SK-N-MC (cell line): ENCODE measurements at regions not wholly inside any gene's neighbourhood (a gene's known extent, or its start where the extent isn't known, plus 50 kb on each side); places are given as distances from the start of the nearest gene placed in this dataset.

Experiments used
- DNase-seq: peaks from one replicate; pipeline ENCODE4 v3.0.0-alpha.2; 2011; ENCODE audit warnings: low read depth, low spot score
- H3K27ac ChIP-seq: fragments of 200-600 bp; sonication (generic); 2 replicates; pipeline ENCODE4 v1.5.1; 2016; ENCODE audit warnings: mixed run types
- H3K36me3 ChIP-seq: fragments of 200-600 bp; sonication (generic); 2 replicates; pipeline ENCODE4 v1.6.1; 2017; ENCODE audit warnings: antibody characterized with exemption, low read length, mixed read lengths; ENCODE audit not compliant: insufficient read depth
- H3K4me3 ChIP-seq: fragments of 200-600 bp; sonication (generic); 2 replicates; pipeline ENCODE4 v1.5.1; 2016
- H3K9ac ChIP-seq: fragments of 200-600 bp; sonication (generic); 2 replicates; pipeline ENCODE4 v1.8.0; 2017; ENCODE audit warnings: mixed run types, mixed read lengths; ENCODE audit not compliant: insufficient read length
- H3K9me3 ChIP-seq: fragments of 200-600 bp; sonication (generic); 2 replicates; pipeline ENCODE4 v1.6.1; 2017; ENCODE audit warnings: low read depth, mild to moderate bottlenecking, antibody characterized with exemption, low read length, moderate library complexity, mixed read lengths
- EZH2 ChIP-seq: fragments of 200-600 bp; sonication (generic); IDR thresholded peaks from one replicate; pipeline ENCODE4 v1.6.1; 2017; ENCODE audit warnings: antibody characterized with exemption
- FOXP2 ChIP-seq: optimal IDR thresholded peaks from 2 replicates; pipeline ENCODE3; 2011; ENCODE audit warnings: mild to moderate bottlenecking, moderate library complexity; ENCODE audit not compliant: insufficient read depth; ENCODE audit errors: extremely low read length, control extremely low read depth
- POLR2AphosphoS5 ChIP-seq: IDR thresholded peaks from 2 replicates; pipeline ENCODE4 v1.6.1; 2012; ENCODE audit warnings: mild to moderate bottlenecking, low read depth, low read length, borderline replicate concordance

DNA sequence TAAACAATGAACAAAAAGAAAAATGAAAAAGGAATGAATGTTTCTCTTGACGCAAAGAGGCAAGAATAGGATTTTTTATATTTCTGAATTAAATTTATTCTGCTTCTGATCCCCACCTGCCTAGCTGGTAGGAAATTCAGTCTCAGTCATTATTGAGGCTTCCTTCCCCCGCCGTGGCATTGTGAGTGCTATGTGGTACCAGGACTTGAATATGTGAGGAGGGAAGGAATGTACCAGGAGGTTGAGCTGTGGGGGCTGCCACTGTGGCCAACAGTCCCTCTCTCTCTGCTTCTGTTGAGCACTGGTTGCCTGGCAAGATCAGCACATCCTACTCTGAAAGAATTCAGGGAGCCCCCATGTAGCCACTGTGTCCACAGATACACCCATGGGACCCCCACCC lies 368.1 kb upstream of the JARID2 start:
- Histone ChIP-seq H3K27ac (peak overlapping the region; percentile 99), H3K9me3 (no peaks in the 10 kb centered on the region), H3K4me3 (peak overlapping the region; percentile 76), H3K9ac (peak overlapping the region; percentile 68), H3K36me3 (no peaks in the 10 kb centered on the region)
- TF ChIP-seq EZH2 (no peak), FOXP2 (no peak), POLR2AphosphoS5 (no peak)
- no peak for DNase-seq

DNA sequence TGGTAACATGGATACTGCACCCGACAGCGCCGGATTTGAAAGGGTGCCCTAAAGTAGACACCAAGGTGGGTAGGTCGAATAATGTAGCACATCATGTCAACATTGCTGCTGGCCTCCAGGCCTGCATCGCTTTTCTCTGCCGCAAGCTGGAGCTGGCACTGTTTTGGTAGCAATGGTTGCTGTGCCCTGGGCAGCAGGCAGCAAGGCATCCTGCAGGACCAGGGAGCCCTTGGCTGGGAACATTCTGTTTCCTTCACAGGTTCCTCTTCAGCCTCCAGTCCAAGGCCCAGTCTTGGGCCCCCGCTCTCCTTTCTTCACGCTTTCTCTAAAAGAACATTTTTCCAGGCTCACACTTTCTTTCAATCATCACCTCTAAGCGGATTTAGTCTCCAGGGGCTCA lies 365.8 kb upstream of the JARID2 start:
- no peak for DNase-seq
- no peak overlapping the region for H3K4me3 ChIP-seq
- no peaks in the 10 kb centered on the region for H3K36me3 ChIP-seq
- no peak overlapping the region for H3K9ac ChIP-seq
- TF ChIP-seq FOXP2 (no peak), EZH2 (no peak), POLR2AphosphoS5 (no peak)
- peak overlapping the region; percentile 8; the same call in 1 of the 2 replicates for H3K27ac ChIP-seq
- H3K9me3 ChIP-seq, result no peaks in the 10 kb centered on the region

DNA sequence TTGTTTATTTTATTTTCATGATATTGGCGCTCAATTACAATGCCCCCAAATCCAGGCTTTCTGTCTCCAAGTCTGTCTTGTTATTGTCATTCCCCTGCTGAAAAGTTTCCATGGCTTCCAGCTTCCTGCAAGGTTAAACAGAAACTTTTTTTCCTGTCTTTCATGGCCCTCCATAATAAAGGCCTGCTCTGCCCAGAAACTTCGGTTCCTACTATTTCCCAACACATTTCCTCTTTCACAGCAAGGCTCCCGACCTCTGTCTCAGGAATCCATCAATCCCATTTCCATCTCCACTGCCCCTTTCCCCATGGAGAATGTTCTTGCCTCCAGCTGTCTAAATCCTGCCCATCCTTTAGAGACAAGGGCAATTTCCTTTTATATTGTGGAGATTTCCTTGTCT lies 365.2 kb upstream of the JARID2 start:
- TF ChIP-seq FOXP2 (no peak), POLR2AphosphoS5 (no peak), EZH2 (no peak)

DNA sequence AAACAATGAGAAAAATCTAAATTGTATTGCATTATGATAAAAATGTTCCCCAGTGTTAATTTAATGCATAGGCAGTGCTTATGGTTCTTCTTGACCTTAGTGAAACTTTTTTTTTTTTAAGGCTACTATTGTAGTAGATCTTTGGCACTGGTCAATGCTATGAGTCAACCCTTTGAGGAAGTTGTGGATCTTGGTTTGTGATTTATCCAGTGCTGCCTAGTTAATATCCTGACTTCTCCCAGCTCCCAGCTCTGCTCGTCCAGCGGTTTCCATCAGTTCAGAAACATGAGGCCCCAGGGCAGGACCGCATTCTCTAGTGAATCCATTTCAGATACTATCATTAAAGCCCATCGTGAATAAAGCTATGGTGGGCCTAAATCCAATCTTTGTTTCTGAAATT lies 364.5 kb upstream of the JARID2 start:
- TF ChIP-seq POLR2AphosphoS5 (no peak), EZH2 (no peak), FOXP2 (no peak)

More for the DNA sequence above, 365.2 kb upstream of the JARID2 start:
- Histone ChIP-seq H3K9ac (no peak overlapping the region), H3K9me3 (no peaks in the 10 kb centered on the region), H3K4me3 (no peak overlapping the region), H3K27ac (peak overlapping the region; percentile 8; the same call in 1 of the 2 replicates), H3K36me3 (no peaks in the 10 kb centered on the region)
- DNase-seq, result no peak

GRCh38 chr6:14882394-14883026 lies 363.4 kb upstream of the JARID2 start:
- no peak for DNase-seq
- H3K9ac ChIP-seq, result no peak overlapping the region
- H3K27ac ChIP-seq, result no peak overlapping the region

More for the DNA sequence above, 364.5 kb upstream of the JARID2 start:
- H3K9ac ChIP-seq, result no peak overlapping the region
- H3K27ac ChIP-seq, result peak overlapping the region; percentile 8; the same call in 1 of the 2 replicates
- no peak for DNase-seq
- H3K4me3 ChIP-seq, result no peak overlapping the region
- H3K9me3 ChIP-seq, result no peaks in the 10 kb centered on the region
- no peaks in the 10 kb centered on the region for H3K36me3 ChIP-seq

GRCh38 chr6:14883921-14884320 lies 361.9 kb upstream of the JARID2 start:
- Histone ChIP-seq H3K9ac (no peak overlapping the region), H3K36me3 (no peaks in the 10 kb centered on the region), H3K27ac (no peak overlapping the region), H3K9me3 (no peaks in the 10 kb centered on the region), H3K4me3 (no peak overlapping the region)
- no peak for TF ChIP-seq FOXP2
- no peak for TF ChIP-seq EZH2
- no peak for TF ChIP-seq POLR2AphosphoS5
- DNase-seq, result no peak

More at GRCh38 chr6:14882394-14883026, 363.4 kb upstream of the JARID2 start:
- no peak for TF ChIP-seq POLR2AphosphoS5
- TF ChIP-seq EZH2, result no peak
- no peak for TF ChIP-seq FOXP2
- Histone ChIP-seq H3K36me3 (no peaks in the 10 kb centered on the region), H3K4me3 (no peak overlapping the region), H3K9me3 (no peaks in the 10 kb centered on the region)

DNA sequence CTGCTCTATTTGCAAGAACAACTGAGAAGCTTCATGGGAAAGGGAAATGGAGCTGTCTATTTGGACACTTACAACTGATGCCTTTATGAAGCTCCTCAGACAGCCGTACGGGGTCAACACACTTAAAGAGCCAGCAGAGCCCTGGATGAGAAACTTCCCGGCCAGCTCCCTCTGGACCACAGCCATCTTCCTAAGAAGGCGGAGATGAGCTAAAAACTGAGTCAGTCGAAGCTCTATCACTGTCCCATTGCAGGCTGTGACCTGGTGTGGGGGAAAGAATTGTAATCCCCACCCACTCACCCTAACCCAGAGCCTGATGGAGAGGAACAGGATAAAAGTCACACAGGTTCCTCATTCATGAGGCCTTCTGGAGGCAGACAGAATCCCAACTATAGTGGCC lies 360.4 kb upstream of the JARID2 start:
- Histone ChIP-seq H3K9me3 (no peaks in the 10 kb centered on the region), H3K4me3 (no peak overlapping the region), H3K9ac (no peak overlapping the region), H3K27ac (no peak overlapping the region), H3K36me3 (no peaks in the 10 kb centered on the region)
- DNase-seq, result no peak
- TF ChIP-seq EZH2 (no peak), FOXP2 (no peak), POLR2AphosphoS5 (no peak)

GRCh38 chr6:14887181-14887580 lies 358.7 kb upstream of the JARID2 start:
- Histone ChIP-seq H3K27ac (no peak overlapping the region), H3K9me3 (no peaks in the 10 kb centered on the region), H3K36me3 (no peaks in the 10 kb centered on the region), H3K9ac (no peak overlapping the region), H3K4me3 (no peak overlapping the region)
- DNase-seq, result no peak
- TF ChIP-seq POLR2AphosphoS5 (no peak), FOXP2 (no peak), EZH2 (no peak)
